GM23338 (cell line): ENCODE measurements at regions not wholly inside any gene's neighbourhood (a gene's known extent, or its start where the extent isn't known, plus 50 kb on each side); places are given as distances from the start of the nearest gene placed in this dataset.

Experiments
- ATAC-seq: fragments of 200-7000 bp; cut with Tn5 transposase; 3 replicates; pipeline ENCODE4 v1.9.1; 2020
- DNase-seq: peaks from one replicate; pipeline ENCODE4 v3.0.0-alpha.2; 2015; ENCODE audit warnings: low spot score
- H2AFZ ChIP-seq: fragments of 200-600 bp; sonication (generic); 2 replicates; pipeline ENCODE4 v1.8.0; 2016; ENCODE audit warnings: antibody characterized with exemption, mild to moderate bottlenecking, moderate library complexity
- H3F3A ChIP-seq: fragments of 200-600 bp; sonication (generic); replicated peaks from 2 replicates; pipeline ENCODE4 v1.8.0; 2017; ENCODE audit warnings: antibody characterized with exemption, mixed run types, low read depth
- H3K27ac ChIP-seq: fragments of 200-600 bp; sonication (generic); 2 replicates; pipeline ENCODE4 v1.6.1; 2016; ENCODE audit warnings: low read depth
- H3K27me3 ChIP-seq: fragments of 200-600 bp; sonication (generic); 2 replicates; pipeline ENCODE4 v1.8.0; 2016; ENCODE audit warnings: mild to moderate bottlenecking, mixed run types, moderate library complexity; ENCODE audit not compliant: insufficient read depth
- H3K36me3 ChIP-seq: fragments of 200-600 bp; sonication (generic); 2 replicates; pipeline ENCODE4 v1.8.0; 2016; ENCODE audit warnings: mild to moderate bottlenecking; ENCODE audit not compliant: insufficient read depth
- H3K4me1 ChIP-seq: fragments of 200-600 bp; sonication (generic); 2 replicates; pipeline ENCODE4 v1.8.0; 2016; ENCODE audit warnings: mild to moderate bottlenecking, moderate library complexity; ENCODE audit not compliant: insufficient read depth
- H3K4me2 ChIP-seq: fragments of 200-600 bp; sonication (generic); 2 replicates; pipeline ENCODE4 v1.7.1; 2017; ENCODE audit warnings: mixed run types
- H3K4me3 ChIP-seq: fragments of 200-600 bp; sonication (generic); 2 replicates; pipeline ENCODE4 v1.6.1; 2016; ENCODE audit warnings: mixed run types
- H3K79me2 ChIP-seq: fragments of 200-600 bp; sonication (generic); replicated peaks from 2 replicates; pipeline ENCODE4 v1.8.0; 2017; ENCODE audit warnings: mild to moderate bottlenecking; ENCODE audit not compliant: insufficient read depth
- H3K9me2 ChIP-seq: fragments of 200-600 bp; sonication (generic); 2 replicates; pipeline ENCODE4 v1.8.0; 2017; ENCODE audit not compliant: insufficient read depth
- H4K20me1 ChIP-seq: fragments of 200-600 bp; sonication (generic); replicated peaks from 2 replicates; pipeline ENCODE4 v1.8.0; 2017; ENCODE audit warnings: mild to moderate bottlenecking; ENCODE audit not compliant: insufficient read depth
- H3K27ac Mint-ChIP-seq: 2 replicates; pipeline ENCODE4 v1.8.0; 2020; ENCODE audit warnings: inconsistent platforms, mild to moderate bottlenecking, moderate library complexity, mixed read lengths
- H3K27me3 Mint-ChIP-seq: 3 replicates; pipeline ENCODE4 v1.8.0; 2022; ENCODE audit warnings: low read depth, mild to moderate bottlenecking, moderate library complexity, mixed read lengths, inconsistent platforms; ENCODE audit not compliant: insufficient read depth, poor library complexity
- H3K36me3 Mint-ChIP-seq: 3 replicates; pipeline ENCODE4 v1.8.0; 2021; ENCODE audit warnings: low read depth, mild to moderate bottlenecking, inconsistent platforms, moderate library complexity, mixed read lengths
- H3K4me1 Mint-ChIP-seq: 3 replicates; pipeline ENCODE4 v1.8.0; 2020; ENCODE audit warnings: mild to moderate bottlenecking, inconsistent platforms, mixed read lengths
- H3K4me3 Mint-ChIP-seq: 3 replicates; pipeline ENCODE4 v1.8.0; 2021; ENCODE audit warnings: moderate library complexity, mild to moderate bottlenecking, inconsistent platforms, mixed read lengths
- H3K9me3 Mint-ChIP-seq: 3 replicates; pipeline ENCODE4 v1.8.0; 2020; ENCODE audit warnings: moderate library complexity, mild to moderate bottlenecking, inconsistent platforms, mixed read lengths
- CREB1 ChIP-seq: fragments of 250-450 bp; sonication (Bioruptor Pico); IDR thresholded peaks from 2 replicates; pipeline ENCODE4 v1.5.0; 2020; ENCODE audit warnings: low read depth, mild to moderate bottlenecking, moderate library complexity
- CTCF ChIP-seq, 2 experiments: fragments of 200-600 bp in 1 of 2; sonication (generic) in 1 of 2; conservative IDR thresholded peaks; 2 replicates each; pipeline versions ENCODE4 v1.5.1 to v1.6.1; 2016 to 2017; ENCODE audit warnings: antibody characterized with exemption in 2 of 2, low read depth in 2 of 2, mild to moderate bottlenecking in 2 of 2, moderate library complexity in 1 of 2
- ETS1 ChIP-seq: IDR thresholded peaks from 2 replicates; pipeline ENCODE4 v1.6.1; 2016; ENCODE audit warnings: antibody characterized with exemption
- EZH2phosphoT487 ChIP-seq: fragments of 200-600 bp; sonication (generic); IDR thresholded peaks from one replicate; pipeline ENCODE4 v1.8.1; 2018; ENCODE audit warnings: antibody characterized with exemption; ENCODE audit not compliant: unreplicated experiment
- NANOG ChIP-seq: IDR thresholded peaks from 2 replicates; pipeline ENCODE4 v1.6.1; 2016; ENCODE audit warnings: antibody characterized with exemption, borderline replicate concordance
- POLR2AphosphoS5 ChIP-seq: IDR thresholded peaks from 2 replicates; pipeline ENCODE4 v1.6.1; 2016; ENCODE audit warnings: antibody characterized with exemption, low read depth
- ZNF114 ChIP-seq: fragments of 250-450 bp; sonication (Bioruptor Pico); IDR thresholded peaks from 2 replicates; pipeline ENCODE4 v1.5.0; 2020; ENCODE audit warnings: mild to moderate bottlenecking, moderate library complexity
- ZNF462 ChIP-seq: fragments of 250-450 bp; sonication (Bioruptor Pico); IDR thresholded peaks from 2 replicates; pipeline ENCODE4 v1.5.0; 2020; ENCODE audit warnings: mild to moderate bottlenecking, moderate library complexity

- H3K4me2 ChIP-seq, result no peak overlapping the region
- TF ChIP-seq EZH2phosphoT487, result no peak
- TF ChIP-seq ZNF462, result no peak
- H3K27ac Mint-ChIP-seq, result 0 out of 2 replicates have a peak overlapping the region, but pooled peaks have one; percentile 8
- no peaks in the 10 kb centered on the region for H3K9me3 Mint-ChIP-seq
- H3K4me1 Mint-ChIP-seq, result peaks cover 10% of the 10 kb centered on the region
- H3F3A ChIP-seq, result no peaks in the 10 kb centered on the region
- DNase-seq (no peak), ATAC-seq (no peak)
- no peaks in the 10 kb centered on the region for H3K79me2 ChIP-seq
- H3K36me3 Mint-ChIP-seq, result no peaks in the 10 kb centered on the region
- H3K4me3 Mint-ChIP-seq, result no peak overlapping the region
- no peak overlapping the region for H3K27ac ChIP-seq
- no peaks in the 10 kb centered on the region for H3K36me3 ChIP-seq
- no peak overlapping the region for H3K4me3 ChIP-seq
- H4K20me1 ChIP-seq, result no peaks in the 10 kb centered on the region
- 0 out of 2 replicates have a peak, but pooled peaks cover 3% of the 10 kb centered on the region for H3K9me2 ChIP-seq
- H2AFZ ChIP-seq, result no peak overlapping the region; the same call in 1 of the 2 replicates
- no peaks in the 10 kb centered on the region for H3K27me3 Mint-ChIP-seq
- H3K4me1 ChIP-seq, result no peaks in the 10 kb centered on the region
- H3K27me3 ChIP-seq, result no peaks in the 10 kb centered on the region
These were observed 1275.3 kb upstream of the TENM3 start for GRCh38 chr4:180967936-180968335.

GRCh38 chr4:180973894-180974293 lies 1269.3 kb upstream of the TENM3 start:
- Mint-ChIP-seq H3K27me3 (no peaks in the 10 kb centered on the region), H3K4me1 (peaks cover 3% of the 10 kb centered on the region; the same call in 2 of the 3 replicates), H3K27ac (no peak overlapping the region), H3K4me3 (no peak overlapping the region), H3K9me3 (no peaks in the 10 kb centered on the region), H3K36me3 (no peaks in the 10 kb centered on the region)
- Histone ChIP-seq H4K20me1 (no peaks in the 10 kb centered on the region), H3K4me1 (no peaks in the 10 kb centered on the region), H3K4me2 (no peak overlapping the region), H2AFZ (no peak overlapping the region; the same call in 1 of the 2 replicates), H3F3A (no peaks in the 10 kb centered on the region), H3K27me3 (no peaks in the 10 kb centered on the region), H3K4me3 (no peak overlapping the region), H3K36me3 (no peaks in the 10 kb centered on the region), H3K9me2 (no peaks in the 10 kb centered on the region; the same call in 1 of the 2 replicates), H3K27ac (no peak overlapping the region), H3K79me2 (no peaks in the 10 kb centered on the region)
- TF ChIP-seq CREB1 (no peak), NANOG (no peak), POLR2AphosphoS5 (no peak), EZH2phosphoT487 (no peak), ETS1 (no peak), ZNF114 (CRISPR knock-in tag) (no peak), CTCF (conservative IDR thresholded peaks at IDR 0.05; ENCODE audit: low read depth in 2 of 2) (no peak)
- ATAC-seq (no peak), DNase-seq (no peak)
